ENCODE measurements at regions not wholly inside any gene's neighbourhood (a gene's known extent, or its start where the extent isn't known, plus 50 kb on each side); places are given as distances from the start of the nearest gene placed in this dataset.

GRCh38 chr5:24325306-24325832 lies 319.4 kb downstream of the CDH10 start:
- DNase-seq (ENCODE audit: low read depth), result no peak
- no peak for TF ChIP-seq CTCF (IDR thresholded peaks at IDR 0.05; ENCODE audit: insufficient read depth, low read depth, low read length)
- no peak overlapping the region for H3K4me3 ChIP-seq (ENCODE audit: low read depth, low read length)

GRCh38 chr5:24331531-24331930 lies 313.2 kb downstream of the CDH10 start:
- DNase-seq (ENCODE audit: low read depth), result no peak
- no peak for TF ChIP-seq CTCF (IDR thresholded peaks at IDR 0.05; ENCODE audit: insufficient read depth, low read depth, low read length)
- no peak overlapping the region for H3K4me3 ChIP-seq (ENCODE audit: low read depth, low read length)

GRCh38 chr5:24347158-24347557 lies 297.6 kb downstream of the CDH10 start:
- DNase-seq (ENCODE audit: low read depth), result no peak
- no peak for TF ChIP-seq CTCF (IDR thresholded peaks at IDR 0.05; ENCODE audit: insufficient read depth, low read depth, low read length)
- H3K4me3 ChIP-seq (ENCODE audit: low read depth, low read length), result no peak overlapping the region

- no peak overlapping the region for H3K4me3 ChIP-seq (ENCODE audit: low read depth, low read length)
- no peak for TF ChIP-seq CTCF (IDR thresholded peaks at IDR 0.05; ENCODE audit: insufficient read depth, low read depth, low read length)
- DNase-seq (ENCODE audit: low read depth), result no peak
These were observed 293.5 kb downstream of the CDH10 start for GRCh38 chr5:24351285-24351684.

GRCh38 chr5:24353016-24353415 lies 291.8 kb downstream of the CDH10 start:
- no peak overlapping the region for H3K4me3 ChIP-seq (ENCODE audit: low read depth, low read length)

GRCh38 chr5:24353611-24354010 lies 291.2 kb downstream of the CDH10 start:
- DNase-seq (ENCODE audit: low read depth), result no peak
- TF ChIP-seq CTCF (IDR thresholded peaks at IDR 0.05; ENCODE audit: insufficient read depth, low read depth, low read length), result no peak
- H3K4me3 ChIP-seq (ENCODE audit: low read depth, low read length), result no peak overlapping the region

More at GRCh38 chr5:24353016-24353415, 291.8 kb downstream of the CDH10 start:
- no peak for TF ChIP-seq CTCF (IDR thresholded peaks at IDR 0.05; ENCODE audit: insufficient read depth, low read depth, low read length)
- no peak for DNase-seq (ENCODE audit: low read depth)

- no peak for TF ChIP-seq CTCF (IDR thresholded peaks at IDR 0.05; ENCODE audit: insufficient read depth, low read depth, low read length)
These were observed 280.8 kb downstream of the CDH10 start for GRCh38 chr5:24363789-24364481.

More at GRCh38 chr5:24363789-24364481, 280.8 kb downstream of the CDH10 start:
- no peak overlapping the region for H3K4me3 ChIP-seq (ENCODE audit: low read depth, low read length)
- DNase-seq (ENCODE audit: low read depth), result no peak

All from fibroblast of villous mesenchyme (primary cell).